ENCODE measurements at regions not wholly inside any gene's neighbourhood (a gene's known extent, or its start where the extent isn't known, plus 50 kb on each side); places are given as distances from the start of the nearest gene placed in this dataset.

- no peak for DNase-seq (ENCODE audit: low spot score)
Observed at GRCh38 chr10:4051641-4052151, 266.7 kb upstream of the KLF6 start.

- DNase-seq (ENCODE audit: low spot score): no peak
Observed at GRCh38 chr10:4051011-4051640, 266.1 kb upstream of the KLF6 start.

GRCh38 chr10:4050061-4050460 is 265.1 kb upstream of the KLF6 start:
- DNase-seq (ENCODE audit: low spot score): no peak

GRCh38 chr10:4049348-4049747 is 264.3 kb upstream of the KLF6 start:
- no peak for DNase-seq (ENCODE audit: low spot score)

- no peak for DNase-seq (ENCODE audit: low spot score)
Observed at GRCh38 chr10:4048236-4048864, 263.3 kb upstream of the KLF6 start.

- no peak for DNase-seq (ENCODE audit: low spot score)
Observed at GRCh38 chr10:4046712-4047354, 261.8 kb upstream of the KLF6 start.

- DNase-seq (ENCODE audit: low spot score): no peak
Observed at GRCh38 chr10:4046030-4046429, 261.0 kb upstream of the KLF6 start.

- no peak for DNase-seq (ENCODE audit: low spot score)
Observed at GRCh38 chr10:4043897-4044665, 259.1 kb upstream of the KLF6 start.

GRCh38 chr10:4041635-4042034 is 256.6 kb upstream of the KLF6 start:
- no peak for DNase-seq (ENCODE audit: low spot score)

- no peak for DNase-seq (ENCODE audit: low spot score)
Observed at GRCh38 chr10:4038000-4038399, 253.0 kb upstream of the KLF6 start.

- DNase-seq (ENCODE audit: low spot score): no peak
Observed at GRCh38 chr10:4035599-4035945, 250.6 kb upstream of the KLF6 start.

GRCh38 chr10:4034907-4035598 is 250.0 kb upstream of the KLF6 start:
- DNase-seq (ENCODE audit: low spot score): no peak

GRCh38 chr10:4033341-4033896 is 248.4 kb upstream of the KLF6 start:
- DNase-seq (ENCODE audit: low spot score): no peak

GRCh38 chr10:4029866-4030265 is 244.9 kb upstream of the KLF6 start:
- no peak for DNase-seq (ENCODE audit: low spot score)

GRCh38 chr10:4028854-4029583 is 244.0 kb upstream of the KLF6 start:
- no peak for DNase-seq (ENCODE audit: low spot score)

GRCh38 chr10:4028027-4028471 is 243.0 kb upstream of the KLF6 start:
- DNase-seq (ENCODE audit: low spot score): no peak

- DNase-seq (ENCODE audit: low spot score): no peak
Observed at GRCh38 chr10:4025339-4025738, 240.3 kb upstream of the KLF6 start.

- DNase-seq (ENCODE audit: low spot score): no peak
Observed at GRCh38 chr10:4024516-4025245, 239.7 kb upstream of the KLF6 start.

- no peak for DNase-seq (ENCODE audit: low spot score)
Observed at GRCh38 chr10:4024027-4024426, 239.0 kb upstream of the KLF6 start.

- DNase-seq (ENCODE audit: low spot score): no peak
Observed at GRCh38 chr10:4022473-4022872, 237.5 kb upstream of the KLF6 start.

All from iPS-NIHi11 (cell line).